HG03565 (cell line): ENCODE measurements at regions not wholly inside any gene's neighbourhood (a gene's known extent, or its start where the extent isn't known, plus 50 kb on each side); places are given as distances from the start of the nearest gene placed in this dataset.

Source experiments
- ATAC-seq: cut with Tn5 transposase; IDR thresholded peaks from one replicate; pipeline ENCODE4 v1.9.1; 2021; ENCODE audit warnings: mild to moderate bottlenecking, moderate library complexity; ENCODE audit not compliant: unreplicated experiment

DNA sequence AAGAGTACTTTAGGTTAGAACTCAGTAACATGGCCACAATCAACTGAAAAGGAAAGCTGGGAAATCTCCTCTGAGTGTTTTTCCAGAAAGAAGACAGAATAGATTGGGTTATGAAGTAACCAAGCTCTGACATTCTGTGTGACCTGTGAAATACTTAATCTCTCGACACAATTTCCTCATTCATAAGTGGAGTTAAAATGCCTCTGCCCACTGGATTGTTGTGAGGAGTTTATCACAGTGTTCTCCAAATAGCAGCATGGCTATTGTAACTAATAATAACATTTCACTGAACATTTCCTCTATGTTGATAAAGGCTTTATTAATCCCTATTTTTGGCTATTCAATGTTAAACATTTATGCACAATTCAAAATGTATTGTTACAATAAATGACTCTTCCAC is 311.0 kb downstream of the GABRB2 start:
- no peak for ATAC-seq

DNA sequence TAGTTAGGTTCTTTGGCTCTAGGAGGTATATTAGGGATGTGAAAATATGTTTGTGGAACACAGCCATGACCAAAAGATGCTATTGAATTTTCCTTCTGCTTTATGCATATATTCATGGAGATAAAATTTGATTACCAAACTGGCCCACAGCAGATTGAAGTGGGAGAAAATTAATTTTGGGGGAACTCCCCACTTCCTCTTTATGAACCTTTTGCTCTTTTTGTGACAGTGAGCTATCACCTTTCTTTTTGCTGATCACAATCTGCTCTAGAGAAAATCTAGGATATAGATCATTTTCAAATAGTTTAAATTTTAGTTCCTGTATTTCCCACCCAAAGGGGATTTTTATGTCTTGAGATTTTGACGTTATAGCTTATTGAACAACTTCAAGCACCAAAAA is 313.0 kb downstream of the GABRB2 start:
- no peak for ATAC-seq

DNA sequence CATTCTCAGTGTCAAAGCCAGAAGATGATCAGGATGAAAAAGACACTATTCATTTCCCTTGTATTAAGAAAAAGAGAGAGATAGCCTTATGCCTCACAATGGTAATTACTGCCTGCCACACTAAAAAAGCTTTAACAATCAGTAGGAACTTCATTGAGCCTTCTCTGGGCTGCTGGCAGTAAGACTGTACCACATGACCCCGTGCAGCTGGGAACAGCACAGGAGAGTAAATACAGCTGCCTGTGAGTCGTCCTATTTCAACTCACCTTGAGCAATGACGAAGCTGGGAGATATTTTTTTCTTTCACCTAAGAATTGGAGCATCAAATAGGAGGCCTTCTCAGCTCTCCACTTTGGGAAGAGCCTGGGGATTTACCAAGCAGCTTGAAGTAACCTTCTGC is 316.3 kb downstream of the GABRB2 start:
- no peak for ATAC-seq

DNA sequence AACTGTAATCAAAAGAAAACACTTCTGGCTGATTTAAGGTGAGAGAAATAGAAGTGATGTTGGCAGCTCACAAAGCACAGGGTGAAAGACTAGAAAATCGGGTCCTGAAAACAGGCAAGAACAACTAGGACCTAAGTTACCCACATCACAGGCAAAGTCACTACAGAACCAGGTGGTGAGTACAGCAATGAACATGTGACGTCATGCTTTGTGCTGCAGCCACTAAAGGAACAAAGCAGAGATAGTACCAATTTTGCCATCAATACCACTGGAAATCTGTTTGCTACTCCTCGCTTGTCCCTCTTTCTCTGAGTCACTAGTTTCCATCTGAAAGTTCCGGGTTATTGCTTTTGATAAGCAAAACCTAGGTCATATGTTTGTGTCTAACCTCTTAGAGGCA is 326.7 kb downstream of the GABRB2 start:
- no peak for ATAC-seq

DNA sequence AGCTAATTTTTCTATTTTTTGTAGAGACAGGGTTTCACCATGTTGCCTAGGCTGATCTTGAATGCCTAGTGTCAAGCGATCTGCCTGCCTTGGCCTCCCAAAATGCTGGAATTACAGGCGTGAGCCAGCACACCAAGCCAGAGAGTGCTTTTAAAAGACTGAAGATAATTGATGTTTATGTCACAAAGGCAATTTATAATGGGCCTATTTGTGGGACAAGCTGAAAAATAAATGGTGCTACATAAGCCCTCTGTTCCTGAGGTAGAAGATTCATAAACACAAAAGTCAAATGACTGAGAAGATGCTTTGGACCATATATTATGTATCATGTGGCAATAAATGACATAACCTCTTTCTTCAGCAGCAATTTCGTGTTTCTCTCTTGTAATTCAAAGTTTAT is 329.6 kb downstream of the GABRB2 start:
- no peak for ATAC-seq

DNA sequence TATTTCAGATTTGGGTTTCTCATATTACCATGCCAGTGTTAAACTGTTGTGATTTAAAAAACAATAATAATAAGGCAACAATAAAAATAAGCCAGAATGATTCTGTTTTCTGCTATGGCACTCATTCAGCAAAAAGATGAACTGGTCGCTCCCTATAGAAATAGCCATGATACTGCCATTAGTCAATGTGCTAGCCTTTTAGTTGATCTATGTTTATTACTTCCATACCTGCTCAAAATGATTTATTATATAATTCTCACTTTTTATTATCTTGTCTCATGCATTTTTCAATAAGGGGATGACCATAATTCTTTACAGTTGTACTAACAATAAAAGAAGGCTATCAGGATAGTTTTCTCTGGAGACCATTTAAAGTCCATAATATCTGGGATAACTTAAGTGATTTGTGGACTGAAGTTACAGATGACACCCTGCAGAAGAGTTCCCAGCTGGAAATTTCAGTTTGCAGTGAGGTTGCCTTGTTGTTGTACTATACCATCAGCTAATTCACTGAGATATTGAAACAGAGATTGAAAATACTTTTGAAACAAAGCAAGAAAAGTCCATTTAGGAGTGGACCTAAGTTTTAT is 334.3 kb downstream of the GABRB2 start:
- ATAC-seq, result no peak

DNA sequence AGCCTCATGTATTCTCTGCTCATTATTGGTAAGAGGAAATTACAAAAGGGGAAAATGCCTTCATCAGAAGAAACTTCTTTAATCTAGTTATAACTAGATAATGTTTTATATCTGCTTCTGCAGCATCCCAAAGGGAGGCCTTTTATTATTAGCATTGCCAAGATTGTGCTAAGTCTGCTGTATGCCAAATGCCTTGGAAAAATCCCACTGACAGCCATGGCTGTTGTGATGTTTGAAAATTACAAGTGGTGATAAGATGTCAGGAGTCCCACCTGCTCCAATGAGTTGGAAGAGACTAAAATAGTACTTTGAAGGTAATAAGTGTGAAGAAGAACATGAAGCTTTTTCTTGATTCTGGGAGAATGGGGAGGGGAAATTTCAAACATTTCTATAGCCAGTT is 345.0 kb downstream of the GABRB2 start:
- ATAC-seq, result no peak

DNA sequence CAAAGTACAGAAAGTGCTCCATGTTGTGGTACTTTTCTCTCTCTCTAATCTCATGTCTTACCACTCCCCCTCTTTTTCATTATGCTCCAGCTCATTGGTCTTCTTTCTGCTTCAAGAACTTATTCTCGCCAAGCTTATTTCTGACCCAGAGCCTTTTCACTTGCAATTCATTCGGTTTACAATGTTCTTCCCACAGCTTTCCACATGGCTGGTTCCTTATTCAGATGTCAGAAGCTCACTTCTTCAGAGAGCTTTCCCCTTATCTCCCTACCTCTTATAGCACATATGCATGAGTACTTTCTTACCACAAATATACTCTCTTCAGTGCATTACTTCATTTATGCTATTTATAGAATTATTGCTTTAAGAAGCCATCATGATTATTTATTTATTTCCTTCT is 338.8 kb upstream of the ATP10B start:
- no peak for ATAC-seq

DNA sequence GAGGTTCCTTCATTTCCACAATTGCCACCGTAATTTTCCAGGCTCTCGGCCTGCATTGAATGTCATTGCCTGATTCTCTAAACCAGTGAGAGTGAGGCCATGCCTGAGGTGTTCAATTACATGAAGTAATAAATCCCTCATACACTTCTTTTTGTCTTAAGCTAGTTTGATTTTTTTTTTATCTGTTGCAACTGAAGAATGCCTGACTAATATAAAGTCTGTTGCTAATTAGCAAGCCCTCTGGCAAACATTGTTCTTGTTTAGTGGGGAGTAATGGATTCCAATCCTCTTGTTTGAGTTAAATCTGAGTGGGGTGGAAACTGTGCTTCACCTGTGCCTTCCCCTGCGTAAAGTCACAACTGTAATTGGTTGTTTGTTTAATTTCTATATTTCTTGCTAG is 338.1 kb upstream of the ATP10B start:
- no peak for ATAC-seq

DNA sequence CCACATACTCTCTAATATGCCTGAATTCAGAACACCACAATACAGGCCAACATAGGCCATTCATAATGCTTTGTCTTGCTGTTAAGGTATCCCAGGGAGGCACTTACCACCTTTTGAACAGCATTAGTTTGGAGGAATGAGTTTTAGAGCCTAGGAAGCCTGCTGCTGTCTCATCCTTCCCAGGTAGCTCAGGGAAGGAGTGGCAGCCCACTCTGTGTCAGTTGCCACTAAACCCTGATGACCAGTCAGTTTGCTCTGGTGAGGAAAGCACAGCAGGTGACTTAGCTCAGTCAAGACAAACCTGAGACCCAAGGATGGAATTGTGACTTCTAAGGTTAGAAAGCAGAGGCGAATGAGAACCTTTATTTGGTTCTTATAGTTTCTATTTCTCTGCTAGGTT is 337.4 kb upstream of the ATP10B start:
- no peak for ATAC-seq

DNA sequence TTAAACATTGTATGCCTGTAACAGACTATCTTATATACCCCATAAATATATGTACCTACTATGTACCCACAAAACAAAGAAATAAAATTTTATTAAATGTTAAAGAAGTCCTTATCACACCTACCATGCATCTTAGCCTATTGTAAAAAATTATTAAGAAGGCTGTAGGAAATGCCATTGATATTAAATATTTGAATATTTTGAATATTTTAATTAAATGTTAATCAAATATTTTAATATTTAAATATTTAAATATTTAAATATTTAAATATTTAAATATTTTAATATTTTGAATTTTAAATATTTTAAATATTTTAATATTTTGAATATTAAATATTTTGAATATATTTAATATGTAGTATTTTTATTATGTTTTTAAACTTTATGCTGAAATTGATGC is 331.5 kb upstream of the ATP10B start:
- ATAC-seq, result no peak

DNA sequence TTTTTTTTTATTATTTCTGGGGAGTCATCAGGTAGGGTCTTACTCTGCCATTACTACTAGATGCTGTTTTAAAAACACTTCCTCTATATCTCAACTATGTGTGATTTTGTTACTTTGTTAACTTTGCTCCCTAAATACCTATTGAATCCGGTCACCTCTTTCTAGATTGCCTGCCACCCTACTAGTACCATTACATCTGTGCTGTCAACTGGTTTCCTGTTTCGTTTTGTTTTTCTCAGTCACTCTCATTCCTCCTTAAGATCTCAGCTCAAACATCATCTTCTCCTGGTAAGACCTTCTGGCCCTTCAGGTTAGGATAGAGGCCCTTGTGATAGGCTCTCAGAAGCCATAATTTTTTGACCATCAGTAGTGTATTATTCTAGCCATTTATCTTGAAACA is 324.2 kb upstream of the ATP10B start:
- no peak for ATAC-seq

DNA sequence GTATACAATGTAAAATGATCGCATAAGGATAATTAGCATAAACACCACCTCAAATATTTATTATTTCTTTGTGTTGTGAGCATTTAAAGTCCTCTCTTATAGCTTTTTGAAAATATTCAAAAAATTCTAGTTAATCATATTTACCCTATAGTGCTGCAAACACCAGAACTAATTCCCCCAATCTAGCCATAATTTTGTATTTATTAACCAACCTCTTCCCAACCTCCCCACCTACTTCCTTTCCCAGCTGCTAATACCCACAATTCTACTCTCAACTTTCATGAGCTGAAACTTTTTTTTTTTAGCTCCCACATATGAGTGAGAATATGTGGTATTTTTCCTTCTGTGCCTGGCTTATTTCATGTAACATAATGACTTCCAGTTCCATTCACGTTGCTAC is 317.8 kb upstream of the ATP10B start:
- no peak for ATAC-seq

DNA sequence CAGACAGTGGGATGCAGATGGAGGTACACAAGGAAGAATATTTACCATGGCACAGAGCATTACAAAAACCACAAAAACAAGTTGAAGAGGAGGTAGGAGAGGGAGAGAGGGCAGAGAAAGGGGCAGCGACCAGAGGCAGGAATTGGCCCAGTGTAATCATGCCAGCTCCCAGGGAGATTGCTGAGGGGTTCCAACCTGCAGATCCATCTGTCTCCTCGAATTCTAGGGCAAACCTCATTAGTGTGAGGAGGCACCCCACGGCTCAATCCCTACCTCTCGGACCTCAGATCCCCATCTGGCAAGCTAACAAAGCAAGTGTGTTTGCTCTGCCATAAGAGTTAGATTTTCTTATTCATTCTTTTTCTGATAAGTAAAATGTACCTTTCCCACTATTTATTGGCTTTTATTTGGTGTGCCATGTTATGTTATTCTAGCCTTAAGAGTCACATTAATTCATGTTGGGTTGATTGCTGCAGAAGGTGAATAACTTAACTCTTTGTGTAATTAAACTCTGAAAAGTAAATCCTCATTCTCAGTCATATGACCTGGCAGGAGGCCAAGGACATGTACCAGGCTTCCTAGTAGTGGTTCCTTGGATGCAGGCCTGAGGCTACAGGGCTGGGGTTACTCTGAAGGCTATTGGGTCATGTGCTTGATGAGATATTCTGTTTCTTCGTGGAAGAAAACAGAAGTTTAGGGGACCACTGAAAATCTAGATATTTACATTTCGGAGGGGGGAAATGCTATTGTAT is 315.2 kb upstream of the ATP10B start:
- no peak for ATAC-seq

DNA sequence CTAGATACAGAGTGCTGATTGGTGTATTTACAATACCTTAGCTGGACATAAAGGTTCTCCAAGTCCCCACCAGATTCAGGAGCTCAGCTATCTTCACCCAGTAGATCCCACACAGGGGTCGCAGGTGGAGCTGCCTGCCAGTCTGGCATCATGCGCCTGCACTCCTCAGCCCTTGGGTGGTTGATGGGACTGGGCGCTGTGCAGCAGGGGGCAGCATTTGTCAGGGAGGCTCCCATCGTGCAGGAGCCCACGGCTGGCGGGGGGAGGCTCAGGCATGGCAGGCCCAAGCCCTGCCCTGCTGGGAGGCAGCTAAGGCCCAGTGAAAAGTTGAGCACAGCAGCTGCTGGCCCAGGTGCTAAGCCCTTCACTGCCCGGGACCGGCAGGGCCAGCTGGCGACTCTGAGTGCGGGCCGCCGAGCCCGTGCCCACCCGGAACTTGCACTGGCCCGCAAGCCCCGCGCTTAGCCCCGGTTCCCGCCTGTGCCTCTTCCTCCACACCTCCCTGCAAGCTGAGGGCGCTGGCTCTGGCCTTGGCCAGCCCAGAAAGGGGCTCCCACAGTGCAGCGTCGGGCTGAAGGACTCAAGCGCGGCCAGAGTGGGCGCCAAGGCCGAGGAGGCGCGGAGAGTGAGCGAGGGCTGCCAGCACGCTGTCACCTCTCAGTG is 314.1 kb upstream of the ATP10B start:
- no peak for ATAC-seq

DNA sequence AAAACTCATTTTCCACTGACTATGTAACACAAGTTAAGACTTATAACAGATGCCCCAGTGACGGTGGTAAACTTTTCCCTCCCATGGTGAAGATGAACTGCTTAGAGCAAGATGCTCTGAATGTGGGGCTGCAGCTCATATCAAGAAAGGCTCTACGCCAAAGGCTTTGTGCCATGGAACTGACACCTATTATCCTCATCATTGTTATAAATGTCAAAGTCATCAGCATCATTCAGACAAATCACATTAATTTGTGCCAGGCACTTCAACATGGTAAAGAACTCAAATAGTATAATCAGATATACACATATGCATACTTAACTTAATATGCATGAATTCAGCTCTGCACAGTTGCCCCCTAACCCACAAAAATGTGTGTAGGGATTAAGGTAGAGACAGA is 305.9 kb upstream of the ATP10B start:
- no peak for ATAC-seq

DNA sequence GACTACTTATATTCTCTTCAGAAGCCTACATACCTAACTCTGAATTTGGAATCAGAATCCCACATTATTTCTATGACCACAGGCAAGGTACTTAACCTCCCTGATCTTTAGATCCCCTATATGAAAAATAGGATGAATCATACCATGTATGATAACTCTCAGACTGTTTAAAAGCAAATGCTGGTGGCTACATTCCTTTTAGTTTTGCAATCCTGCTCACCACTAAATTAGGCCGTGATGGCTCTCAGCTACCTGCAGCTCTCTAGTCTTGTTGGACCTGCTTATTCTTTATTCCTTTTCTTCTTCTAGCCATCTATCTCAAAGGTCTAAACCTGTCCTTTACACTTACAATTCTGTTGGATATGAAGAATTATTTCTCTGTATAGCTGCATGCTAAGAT is 303.4 kb upstream of the ATP10B start:
- ATAC-seq, result no peak

DNA sequence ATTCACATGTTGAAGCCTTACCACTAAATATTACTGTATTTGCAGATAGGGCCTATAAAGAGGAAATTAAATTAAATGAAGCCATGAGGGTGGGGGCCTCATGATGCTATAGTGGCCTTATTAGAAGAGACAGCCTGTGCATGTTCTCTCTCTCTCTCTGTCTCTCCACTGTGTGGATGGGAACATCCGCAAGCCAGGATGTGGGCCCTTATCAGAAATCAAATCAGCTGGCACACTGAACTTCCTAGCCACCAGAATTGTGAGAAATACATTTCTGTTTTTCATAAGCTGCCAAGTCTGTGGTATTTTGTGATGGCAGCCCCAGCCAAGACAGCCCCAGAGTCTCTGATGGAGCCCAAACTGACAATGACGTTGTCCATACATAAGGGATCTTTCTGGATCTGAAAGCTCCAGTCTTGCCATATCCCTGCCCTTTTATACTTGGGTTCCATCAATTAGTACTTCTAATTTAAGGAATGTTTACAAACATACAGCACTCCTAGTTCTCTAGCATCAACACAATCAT is 300.5 kb upstream of the ATP10B start:
- no peak for ATAC-seq

DNA sequence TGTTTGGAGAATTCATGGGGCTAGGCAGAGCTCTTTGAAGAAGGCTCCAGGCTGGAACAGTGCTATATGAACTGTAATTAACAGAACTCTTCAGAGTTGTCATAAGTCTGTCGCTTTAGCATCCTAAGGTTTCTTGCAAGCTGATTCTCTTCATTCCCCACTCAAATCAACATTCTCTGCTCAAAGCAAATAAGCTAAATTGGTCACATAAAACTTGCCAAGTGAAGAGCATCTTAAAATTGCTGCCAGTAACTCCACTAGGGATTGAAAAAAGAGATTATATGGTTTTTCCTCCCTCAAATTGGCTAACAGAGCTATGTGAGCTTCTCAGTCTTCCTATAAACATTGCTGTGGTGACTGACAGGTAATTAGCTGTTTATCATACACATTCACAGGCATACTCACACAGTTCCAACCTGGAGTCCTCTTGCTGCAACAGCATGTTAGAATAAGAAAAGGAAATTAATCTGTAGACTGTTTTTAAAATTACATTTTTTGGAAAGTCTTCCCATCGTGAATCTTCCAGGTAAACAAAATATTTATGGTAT is 298.5 kb upstream of the ATP10B start:
- ATAC-seq, result no peak

DNA sequence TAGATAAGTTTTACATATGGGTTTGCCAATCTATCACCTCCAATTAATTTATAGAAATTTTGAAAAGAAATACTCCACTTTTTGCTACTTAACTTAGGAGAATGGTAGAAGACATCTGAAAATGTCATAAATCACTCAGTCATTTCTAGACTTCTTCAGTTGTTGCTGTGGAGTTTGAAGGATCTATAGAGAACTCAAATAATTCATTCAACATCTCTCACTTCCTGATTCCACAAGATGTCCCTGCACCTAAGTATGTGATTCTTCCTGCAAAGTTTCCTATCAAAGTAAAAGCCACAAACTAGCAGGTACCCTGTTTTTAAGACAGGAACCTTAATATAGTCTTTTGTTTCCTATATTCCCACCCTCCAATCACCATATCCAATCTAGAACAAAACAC is 297.1 kb upstream of the ATP10B start:
- no peak for ATAC-seq

DNA sequence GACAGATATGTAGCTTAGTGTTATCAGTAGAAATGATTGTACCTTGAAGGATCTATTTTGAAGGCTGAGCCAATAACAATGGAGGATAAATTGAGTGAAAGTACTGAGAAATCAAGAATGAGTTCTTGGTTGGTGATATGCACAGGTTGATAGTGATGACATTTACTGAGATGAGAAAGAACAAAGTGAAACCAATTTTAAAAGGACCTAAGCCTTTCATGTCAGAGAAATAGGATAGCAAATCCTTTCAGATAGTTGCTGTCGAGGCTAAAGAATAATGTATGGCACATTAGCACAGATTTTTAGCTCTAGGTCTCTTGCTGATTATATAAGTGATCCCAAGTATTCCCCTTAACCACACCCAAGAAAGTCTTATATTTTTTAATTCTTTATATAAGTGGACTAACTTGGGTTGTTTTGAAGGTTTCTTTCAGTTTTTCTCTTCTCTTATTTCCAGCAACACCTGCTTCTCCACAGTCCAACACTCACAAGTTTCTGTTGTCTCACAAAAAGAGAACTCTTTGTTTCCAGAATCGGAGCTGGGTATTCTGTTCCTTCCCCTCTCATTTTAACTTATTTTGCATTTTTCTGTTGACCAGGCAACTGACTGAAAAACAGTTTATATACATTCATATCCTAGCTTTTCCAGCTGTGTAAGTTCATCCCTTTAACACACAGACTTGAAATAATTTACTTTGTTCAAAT is 286.9 kb upstream of the ATP10B start:
- no peak for ATAC-seq
